Thoracic aorta (tissue), 2 donors: ENCODE measurements at regions not wholly inside any gene's neighbourhood (a gene's known extent, or its start where the extent isn't known, plus 50 kb on each side); places are given as distances from the start of the nearest gene placed in this dataset.
A peak's percentile ranks its signal among the peaks of the same experiment; 100 is the strongest.
"Not testable (repeated sequence)": the region's sequence is repeated elsewhere in the genome, so short reads cannot be mapped to it uniquely, and the experiment has no call there.

Experiments used
- ATAC-seq: fragments of 150-250 bp; one replicate; pipeline ENCODE4 v1.8.0; 2017; ENCODE audit warnings: low read depth; ENCODE audit not compliant: insufficient number of reproducible peaks, low FRiP score
- DNase-seq: peaks from one replicate; pipeline ENCODE4 v3.0.0-alpha.2; 2020; ENCODE audit warnings: low spot score
- H3K27ac ChIP-seq, 2 donors: fragments of 200-600 bp; sonication (generic); 1 replicate in 1 of 2; 2 replicates in 1 of 2; pipeline ENCODE4 v1.5.1; 2016; ENCODE audit warnings: mild to moderate bottlenecking in 2 of 2, moderate library complexity in 2 of 2
- H3K27me3 ChIP-seq: fragments of 200-600 bp; sonication (generic); replicated peaks from 2 replicates; pipeline ENCODE4 v1.6.0; 2016; ENCODE audit warnings: mild to moderate bottlenecking; ENCODE audit not compliant: insufficient read depth
- H3K36me3 ChIP-seq: fragments of 200-600 bp; sonication (generic); one replicate; pipeline ENCODE4 v1.5.1; 2016
- H3K4me1 ChIP-seq, 2 donors: fragments of 200-600 bp; sonication (generic); 1 replicate in 1 of 2; 2 replicates in 1 of 2; pipeline versions ENCODE4 v1.5.1 to v1.6.0; 2016; ENCODE audit warnings: low read depth in 2 of 2, mild to moderate bottlenecking in 1 of 2; ENCODE audit not compliant: control insufficient read depth in 1 of 2
- H3K4me3 ChIP-seq: fragments of 200-600 bp; sonication (generic); 2 replicates; pipeline ENCODE4 v1.5.1; 2016; ENCODE audit warnings: mild to moderate bottlenecking
- H3K9me3 ChIP-seq: fragments of 200-600 bp; sonication (generic); 2 replicates; pipeline ENCODE4 v1.5.1; 2016
- CTCF ChIP-seq: fragments of 200-600 bp; sonication (generic); IDR thresholded peaks from one replicate; pipeline ENCODE4 v1.5.1; 2019; ENCODE audit warnings: antibody characterized with exemption

- H3K36me3 ChIP-seq, result no peaks in the 10 kb centered on the region
- no peaks in the 10 kb centered on the region for H3K4me1 ChIP-seq
- H3K27me3 ChIP-seq, result no peaks in the 10 kb centered on the region
- no peak overlapping the region for H3K27ac ChIP-seq
- DNase-seq, result no peak
- H3K9me3 ChIP-seq, result no peaks in the 10 kb centered on the region
- TF ChIP-seq CTCF, result no peak
- ATAC-seq, result no peak
- no peak overlapping the region for H3K4me3 ChIP-seq
These were observed 109.3 kb upstream of the TMTC1 start for GRCh38 chr12:29893002-29893401.

GRCh38 chr12:29891792-29892191 lies 108.0 kb upstream of the TMTC1 start:
- Histone ChIP-seq H3K4me1 (no peaks in the 10 kb centered on the region), H3K4me3 (no peak overlapping the region), H3K27ac (no peak overlapping the region), H3K27me3 (no peaks in the 10 kb centered on the region), H3K36me3 (no peaks in the 10 kb centered on the region), H3K9me3 (no peaks in the 10 kb centered on the region)
- no peak for ATAC-seq
- TF ChIP-seq CTCF, result no peak
- no peak for DNase-seq

DNA sequence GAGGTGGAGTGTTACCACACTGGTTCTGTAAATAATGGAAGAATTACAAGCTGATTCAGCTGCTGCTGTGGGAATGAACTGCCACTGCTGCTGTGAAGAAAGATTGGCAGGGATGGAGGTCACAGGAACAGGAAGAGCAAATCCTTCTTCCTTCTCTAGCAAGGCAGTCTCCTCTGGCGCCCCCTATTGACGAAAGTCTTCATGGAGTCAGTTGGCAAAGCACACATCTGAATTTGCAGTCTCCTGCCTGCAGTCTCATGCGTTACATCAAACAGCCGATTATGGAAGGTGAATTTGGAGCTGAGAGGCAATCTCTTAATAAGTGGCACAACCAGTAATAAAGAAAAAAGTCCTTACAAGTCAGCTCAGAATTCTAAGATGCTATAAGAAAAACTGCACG lies 106.0 kb upstream of the TMTC1 start:
- Histone ChIP-seq H3K4me1 (peaks cover 0 to 5% of the 10 kb centered on the region in 2 donors), H3K9me3 (no peaks in the 10 kb centered on the region), H3K36me3 (no peaks in the 10 kb centered on the region), H3K4me3 (no peak overlapping the region), H3K27me3 (no peaks in the 10 kb centered on the region), H3K27ac (no peak overlapping the region)
- peak; percentile 25 for TF ChIP-seq CTCF
- DNase-seq, result no peak
- ATAC-seq, result no peak

GRCh38 chr12:29888777-29889176 lies 105.0 kb upstream of the TMTC1 start:
- TF ChIP-seq CTCF, result no peak
- H3K9me3 ChIP-seq, result no peaks in the 10 kb centered on the region
- DNase-seq (no peak), ATAC-seq (no peak)
- H3K27me3 ChIP-seq, result no peaks in the 10 kb centered on the region
- H3K36me3 ChIP-seq, result no peaks in the 10 kb centered on the region
- H3K27ac ChIP-seq, result no peak overlapping the region
- H3K4me1 ChIP-seq, result peaks cover 2 to 11% of the 10 kb centered on the region in 2 donors
- H3K4me3 ChIP-seq, result no peak overlapping the region

DNA sequence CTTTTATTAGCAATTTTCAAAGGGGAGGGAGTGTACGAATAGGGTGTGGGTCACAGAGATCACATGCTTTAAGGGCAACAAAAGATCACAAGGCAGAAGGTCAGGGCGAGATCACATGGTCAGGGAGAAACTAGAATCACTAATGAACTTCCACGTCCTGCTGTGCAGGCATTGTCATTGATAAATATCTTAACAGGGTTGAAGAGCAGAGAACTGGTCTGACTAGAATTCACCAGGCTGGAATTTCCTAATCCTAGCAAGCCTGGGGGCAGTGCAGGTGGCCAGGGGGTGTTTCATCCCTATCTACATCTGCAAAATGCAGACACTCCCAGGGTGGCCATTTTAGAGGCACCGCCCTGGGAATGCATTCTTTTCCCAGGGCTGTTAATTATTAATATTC lies 101.2 kb upstream of the TMTC1 start:
- not testable (repeated sequence) for H3K9me3 ChIP-seq, ATAC-seq, H3K27me3 ChIP-seq, DNase-seq, H3K36me3 ChIP-seq, H3K27ac ChIP-seq, H3K4me3 ChIP-seq
- H3K4me1 ChIP-seq, result peaks cover 10 to 23% of the 10 kb centered on the region in 2 donors

DNA sequence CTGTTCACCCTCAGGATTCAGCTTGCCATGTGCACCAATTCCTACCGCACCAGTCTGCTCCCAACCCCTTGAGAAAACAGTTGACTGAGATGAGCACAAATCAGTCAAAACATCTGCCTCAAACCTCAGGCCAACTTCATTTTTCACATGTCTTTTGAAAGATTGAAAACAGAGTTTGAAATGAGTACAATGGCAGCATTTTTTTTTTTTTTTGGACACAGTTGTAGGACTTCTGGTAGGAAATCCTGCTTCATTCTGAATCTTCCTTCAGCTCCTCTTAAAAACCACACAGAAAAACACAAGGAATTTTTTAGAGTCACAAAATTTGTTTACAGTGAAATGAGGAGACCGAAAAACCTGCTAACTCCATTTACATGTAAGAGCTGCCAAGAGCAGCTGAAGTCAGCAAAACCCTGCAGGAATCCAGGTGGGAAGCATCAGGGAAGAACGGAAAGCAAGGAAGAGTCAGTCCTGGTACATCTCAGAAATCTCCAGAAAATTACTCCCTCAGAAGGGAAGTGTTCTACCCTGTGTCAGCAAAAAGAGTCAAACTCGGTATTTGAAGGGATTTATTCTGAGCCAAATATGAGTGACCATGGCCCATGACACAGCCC lies 100.3 kb upstream of the TMTC1 start:
- ATAC-seq, result no peak
- Histone ChIP-seq H3K36me3 (no peaks in the 10 kb centered on the region), H3K27ac (no peak overlapping the region), H3K4me3 (no peak overlapping the region), H3K4me1 (peaks cover 10 to 23% of the 10 kb centered on the region in 2 donors), H3K9me3 (no peaks in the 10 kb centered on the region), H3K27me3 (no peaks in the 10 kb centered on the region)
- no peak for TF ChIP-seq CTCF
- DNase-seq, result no peak
